Caco-2 (cell line): ENCODE measurements at regions not wholly inside any gene's neighbourhood (a gene's known extent, or its start where the extent isn't known, plus 50 kb on each side); places are given as distances from the start of the nearest gene placed in this dataset.

Experiments
- BruUV-seq: library from RNA; stranded (reverse); fragments of 400-500 nt; replicated peaks from 2 replicates; lab custom pipeline; 2021; lab: Mats Ljungman, UMichigan
- CTCF ChIA-PET: fragments of 300-600 bp; sonication (Branson Sonifier 250); formaldehyde crosslinking; loops from one replicate; lab custom pipeline; 2022; ENCODE audit warnings: antibody characterized with exemption; lab: Charles Lee
- POLR2A ChIA-PET: fragments of 300-600 bp; sonication (Branson Sonifier 250); formaldehyde crosslinking; loops from one replicate; lab custom pipeline; 2022; ENCODE audit warnings: antibody characterized with exemption; lab: Charles Lee
- DNase-seq, 2 experiments: peaks; one replicate each; pipeline versions ENCODE4 v3.0.0 to v3.0.0-alpha.2; 2020 to 2022
- H3K27me3 ChIP-seq: replicated peaks from 2 replicates; pipeline ENCODE4 v1.6.0; 2011; ENCODE audit warnings: low read length; ENCODE audit not compliant: control insufficient read depth, insufficient read depth
- H3K36me3 ChIP-seq: 2 replicates; pipeline ENCODE4 v1.5.1; 2011; ENCODE audit warnings: low read length; ENCODE audit not compliant: control insufficient read depth, insufficient read depth
- H3K4me1 ChIP-seq: fragments of 250-450 bp; sonication (Bioruptor Pico); 2 replicates; pipeline ENCODE4 v1.5.1; 2020; ENCODE audit warnings: mild to moderate bottlenecking
- H3K4me3 ChIP-seq: 2 replicates; pipeline ENCODE4 v1.5.1; 2011; ENCODE audit warnings: low read depth, mild to moderate bottlenecking, control low read depth, low read length
- H3K9me3 ChIP-seq: fragments of 250-450 bp; sonication (Bioruptor Pico); 2 replicates; pipeline ENCODE4 v1.5.1; 2020; ENCODE audit warnings: mild to moderate bottlenecking, moderate library complexity
- H3K27ac Mint-ChIP-seq: one replicate; pipeline ENCODE4 v1.8.0; 2022; ENCODE audit warnings: mixed read lengths; ENCODE audit not compliant: unreplicated experiment
- H3K27me3 Mint-ChIP-seq: one replicate; pipeline ENCODE4 v1.8.0; 2022; ENCODE audit warnings: mixed read lengths; ENCODE audit not compliant: insufficient read depth, unreplicated experiment
- H3K36me3 Mint-ChIP-seq: one replicate; pipeline ENCODE4 v1.8.0; 2022; ENCODE audit warnings: mild to moderate bottlenecking, mixed read lengths; ENCODE audit not compliant: insufficient read depth, unreplicated experiment
- H3K4me1 Mint-ChIP-seq: one replicate; pipeline ENCODE4 v1.8.0; 2022; ENCODE audit warnings: low read depth, mixed read lengths; ENCODE audit not compliant: unreplicated experiment
- H3K4me3 Mint-ChIP-seq: one replicate; pipeline ENCODE4 v1.8.0; 2022; ENCODE audit warnings: mild to moderate bottlenecking, moderate library complexity, mixed read lengths; ENCODE audit not compliant: unreplicated experiment
- H3K9me3 Mint-ChIP-seq: one replicate; pipeline ENCODE4 v1.8.0; 2022; ENCODE audit warnings: mixed read lengths; ENCODE audit not compliant: unreplicated experiment
- CTCF ChIP-seq, 2 experiments: fragments of 200-600 bp in 1 of 2; IDR thresholded peaks; 1 replicate in 1 of 2; 2 replicates in 1 of 2; pipeline versions ENCODE4 v1.5.1 to v1.8.0; 2011 to 2022; ENCODE audit warnings: antibody characterized with exemption in 1 of 2, control low read depth in 1 of 2, inconsistent platforms in 1 of 2, low read depth in 1 of 2, low read length in 1 of 2, mild to moderate bottlenecking in 1 of 2, moderate library complexity in 1 of 2; ENCODE audit not compliant: insufficient read depth in 1 of 2, severe bottlenecking in 1 of 2, unreplicated experiment in 1 of 2
- intact Hi-C: fragments of 100-400 bp; cut with micrococcal nuclease; formaldehyde crosslinking; loops from one replicate; pipeline ENCODE4 v1.10.0; 2022; ENCODE audit not compliant: unreplicated experiment

- no peak overlapping the region for H3K4me3 Mint-ChIP-seq
- ChIA-PET POLR2A (no interaction called here), CTCF (interaction anchor here (0.6 kb wide), 1 partner anchor 1492 kb away, joined by 4 read pairs; no protein-coding TSS in a partner anchor)
- no peak overlapping the region for H3K4me3 ChIP-seq
- H3K27me3 Mint-ChIP-seq: no peaks in the 10 kb centered on the region
- peaks cover 7% of the 10 kb centered on the region; the same call in 1 of the 2 replicates for H3K4me1 ChIP-seq
- no peak for DNase-seq
- H3K36me3 Mint-ChIP-seq: no peaks in the 10 kb centered on the region
- H3K4me1 Mint-ChIP-seq: peaks cover 7% of the 10 kb centered on the region
- no peaks in the 10 kb centered on the region for H3K36me3 ChIP-seq
- TF ChIP-seq CTCF (IDR thresholded peaks at IDR 0.05; ENCODE audit: insufficient read depth in 1 of 2, low read depth in 1 of 2, low read length in 1 of 2, severe bottlenecking in 1 of 2, unreplicated experiment in 1 of 2): no peak
- BruUV-seq: no TSS peak
- intact Hi-C loops: no loop called here
- H3K27me3 ChIP-seq: no peaks in the 10 kb centered on the region
- H3K9me3 ChIP-seq: no peaks in the 10 kb centered on the region
- no peak overlapping the region for H3K27ac Mint-ChIP-seq
- peaks cover 6% of the 10 kb centered on the region for H3K9me3 Mint-ChIP-seq
Measured at GRCh38 chr10:24793648-24794379, 70.1 kb upstream of the ARHGAP21 start.

- H3K36me3 Mint-ChIP-seq: no peaks in the 10 kb centered on the region
- TF ChIP-seq CTCF (IDR thresholded peaks at IDR 0.05; ENCODE audit: insufficient read depth in 1 of 2, low read depth in 1 of 2, low read length in 1 of 2, severe bottlenecking in 1 of 2, unreplicated experiment in 1 of 2): no peak
- CTCF ChIA-PET: no interaction called here
- Histone ChIP-seq H3K27me3 (no peaks in the 10 kb centered on the region), H3K4me3 (no peak overlapping the region), H3K4me1 (no peaks in the 10 kb centered on the region), H3K36me3 (no peaks in the 10 kb centered on the region), H3K9me3 (no peaks in the 10 kb centered on the region)
- no peak overlapping the region for H3K27ac Mint-ChIP-seq
- H3K4me3 Mint-ChIP-seq: no peak overlapping the region
- H3K9me3 Mint-ChIP-seq: peaks cover 6% of the 10 kb centered on the region
- no peak for DNase-seq
- no peaks in the 10 kb centered on the region for H3K4me1 Mint-ChIP-seq
- H3K27me3 Mint-ChIP-seq: no peaks in the 10 kb centered on the region
- POLR2A ChIA-PET: no interaction called here
- BruUV-seq: no TSS peak
- intact Hi-C loops: no loop called here
Measured at GRCh38 chr10:24792638-24793037, 69.0 kb upstream of the ARHGAP21 start.

DNA sequence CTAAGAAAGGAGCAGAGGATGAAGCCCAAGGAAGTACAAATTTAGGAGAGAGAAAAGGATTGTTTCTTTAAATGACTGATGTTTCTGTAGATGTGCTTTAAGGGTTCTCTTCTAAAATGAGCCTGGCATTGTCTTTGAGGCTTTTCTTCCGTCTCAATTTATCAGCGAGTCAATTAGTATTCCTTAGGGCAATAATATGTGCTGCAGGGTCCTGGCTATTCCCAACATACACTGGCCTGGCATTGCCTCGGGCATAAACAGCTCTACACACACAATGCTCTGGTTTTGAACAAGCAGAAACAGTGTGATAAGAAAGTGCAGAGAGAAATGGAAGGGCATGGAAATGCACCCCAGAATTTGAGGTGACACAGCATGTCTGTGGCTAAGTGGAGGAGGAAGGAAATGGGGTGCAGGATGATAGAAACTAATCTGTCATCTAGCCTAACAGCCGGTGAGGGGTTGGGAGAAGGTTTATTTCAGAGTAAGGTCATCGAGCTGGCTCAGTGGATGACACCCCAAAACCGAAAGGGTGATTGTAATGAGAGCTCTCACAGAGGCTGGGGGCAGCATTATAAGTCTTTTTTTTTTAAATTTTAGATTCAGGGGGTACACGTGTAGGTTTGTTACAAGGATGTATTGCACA lies 67.5 kb upstream of the ARHGAP21 start:
- CTCF ChIA-PET: interaction anchor here (0.5 kb wide), 1 partner anchor 54 kb away, joined by 4 read pairs; no protein-coding TSS in a partner anchor

More for the DNA sequence above, 67.5 kb upstream of the ARHGAP21 start:
- H3K36me3 ChIP-seq: no peaks in the 10 kb centered on the region
- peaks cover 6% of the 10 kb centered on the region for H3K9me3 Mint-ChIP-seq
- no peak overlapping the region for H3K27ac Mint-ChIP-seq
- H3K27me3 Mint-ChIP-seq: no peaks in the 10 kb centered on the region
- TF ChIP-seq CTCF (IDR thresholded peaks at IDR 0.05; ENCODE audit: insufficient read depth in 1 of 2, low read depth in 1 of 2, low read length in 1 of 2, severe bottlenecking in 1 of 2, unreplicated experiment in 1 of 2): no peak
- no peaks in the 10 kb centered on the region for H3K9me3 ChIP-seq
- no peak for DNase-seq
- no peaks in the 10 kb centered on the region for H3K4me1 ChIP-seq
- H3K4me3 Mint-ChIP-seq: no peak overlapping the region
- POLR2A ChIA-PET: no interaction called here
- H3K36me3 Mint-ChIP-seq: no peaks in the 10 kb centered on the region
- H3K27me3 ChIP-seq: no peaks in the 10 kb centered on the region
- no peaks in the 10 kb centered on the region for H3K4me1 Mint-ChIP-seq
- intact Hi-C loops: no loop called here
- no peak overlapping the region for H3K4me3 ChIP-seq
- BruUV-seq: no TSS peak
